HEK293 (cell line): ENCODE measurements at regions not wholly inside any gene's neighbourhood (a gene's known extent, or its start where the extent isn't known, plus 50 kb on each side); places are given as distances from the start of the nearest gene placed in this dataset.

ENCODE experiments used
- CTCF ChIA-PET: fragments of 350-600 bp; formaldehyde crosslinking; extraction: SDS; loops from one replicate; lab custom pipeline; 2021; ENCODE audit warnings: antibody characterized with exemption; lab: Yijun Ruan, JAX
- POLR2A ChIA-PET: fragments of 300-600 bp; formaldehyde crosslinking; extraction: SDS; loops from one replicate; lab custom pipeline; 2020; ENCODE audit warnings: antibody characterized with exemption, inconsistent platforms; lab: Yijun Ruan, JAX
- H3K27ac ChIP-seq: fragments of 200-500 bp; sonication (Bioruptor generic); 2 replicates; pipeline ENCODE4 v1.5.1; 2014; ENCODE audit warnings: low read depth, low read length, control low read depth, inconsistent platforms; ENCODE audit errors: extremely low read depth
- H3K36me3 ChIP-seq, 2 experiments: fragments of 200-500 bp in 1 of 2; sonication (Bioruptor generic) in 1 of 2; 1 replicate in 1 of 2; 2 replicates in 1 of 2; pipeline ENCODE4 v1.5.1; 2014 to 2017; ENCODE audit warnings: inconsistent platforms in 2 of 2, low read length in 2 of 2; ENCODE audit not compliant: control insufficient read depth in 2 of 2, insufficient read depth in 1 of 2
- H3K4me1 ChIP-seq: fragments of 200-500 bp; sonication (Bioruptor generic); 2 replicates; pipeline ENCODE4 v1.5.1; 2014; ENCODE audit warnings: mild to moderate bottlenecking, low read length, inconsistent platforms; ENCODE audit not compliant: control insufficient read depth, insufficient read depth
- H3K4me3 ChIP-seq: 2 replicates; pipeline ENCODE4 v1.5.1; 2011; ENCODE audit warnings: low read depth, mild to moderate bottlenecking, control low read depth, low read length, moderate library complexity
- H3K9me3 ChIP-seq: fragments of 200-500 bp; sonication (Bioruptor generic); 2 replicates; pipeline ENCODE4 v1.5.1; 2014; ENCODE audit warnings: low read depth, low read length, inconsistent platforms; ENCODE audit not compliant: control insufficient read depth, insufficient read depth
- FEZF1 ChIP-seq: fragments of 450-650 bp; formaldehyde crosslinking; IDR thresholded peaks from 2 replicates; pipeline ENCODE4 v1.5.1; 2016; ENCODE audit warnings: missing biosample characterization, missing genetic modification characterization
- GFI1B ChIP-seq: fragments of 450-650 bp; formaldehyde crosslinking; IDR thresholded peaks from 2 replicates; pipeline ENCODE4 v1.5.1; 2016; ENCODE audit warnings: missing biosample characterization, missing genetic modification characterization
- GLIS1 ChIP-seq: fragments of 450-650 bp; formaldehyde crosslinking; IDR thresholded peaks from 2 replicates; pipeline ENCODE4 v1.5.1; 2016; ENCODE audit warnings: missing biosample characterization, missing genetic modification characterization
- KLF10 ChIP-seq: fragments of 450-650 bp; IDR thresholded peaks from 2 replicates; pipeline ENCODE4 v1.5.1; 2018; ENCODE audit warnings: missing biosample characterization, mild to moderate bottlenecking, missing genetic modification characterization
- SALL2 ChIP-seq: fragments of 450-650 bp; formaldehyde crosslinking; IDR thresholded peaks from 2 replicates; pipeline ENCODE4 v1.5.0; 2017; ENCODE audit warnings: missing biosample characterization, mild to moderate bottlenecking, missing genetic modification characterization, borderline replicate concordance
- YY1 ChIP-seq: fragments of 450-650 bp; formaldehyde crosslinking; IDR thresholded peaks from 2 replicates; pipeline ENCODE4 v1.5.1; 2018; ENCODE audit warnings: missing biosample characterization, missing genetic modification characterization
- ZNF10 ChIP-seq: fragments of 450-650 bp; formaldehyde crosslinking; IDR thresholded peaks from 2 replicates; pipeline ENCODE4 v1.5.1; 2017; ENCODE audit warnings: missing biosample characterization, missing genetic modification characterization
- ZNF138 ChIP-seq: fragments of 450-650 bp; formaldehyde crosslinking; IDR thresholded peaks from 2 replicates; pipeline ENCODE4 v1.5.1; 2016; ENCODE audit warnings: missing biosample characterization, missing genetic modification characterization, borderline replicate concordance
- ZNF148 ChIP-seq: fragments of 450-650 bp; formaldehyde crosslinking; IDR thresholded peaks from 2 replicates; pipeline ENCODE4 v1.5.0; 2017; ENCODE audit warnings: missing biosample characterization, missing genetic modification characterization, borderline replicate concordance
- ZNF174 ChIP-seq: fragments of 450-650 bp; formaldehyde crosslinking; IDR thresholded peaks from 2 replicates; pipeline ENCODE4 v1.5.0; 2017; ENCODE audit warnings: missing biosample characterization, mild to moderate bottlenecking, missing genetic modification characterization
- ZNF211 ChIP-seq: fragments of 450-650 bp; formaldehyde crosslinking; IDR thresholded peaks from 2 replicates; pipeline ENCODE4 v1.5.1; 2016; ENCODE audit warnings: low read depth, missing biosample characterization, missing genetic modification characterization
- ZNF214 ChIP-seq: fragments of 450-650 bp; formaldehyde crosslinking; IDR thresholded peaks from 2 replicates; pipeline ENCODE4 v1.5.1; 2017; ENCODE audit warnings: missing biosample characterization, mild to moderate bottlenecking, missing genetic modification characterization, borderline replicate concordance
- ZNF292 ChIP-seq: fragments of 450-650 bp; formaldehyde crosslinking; IDR thresholded peaks from 2 replicates; pipeline ENCODE4 v1.5.1; 2016; ENCODE audit warnings: low read depth, missing biosample characterization, missing genetic modification characterization, borderline replicate concordance
- ZNF311 ChIP-seq: fragments of 450-650 bp; formaldehyde crosslinking; IDR thresholded peaks from 2 replicates; pipeline ENCODE4 v1.5.1; 2017; ENCODE audit warnings: missing biosample characterization, missing genetic modification characterization, borderline replicate concordance
- ZNF354C ChIP-seq: fragments of 450-650 bp; formaldehyde crosslinking; IDR thresholded peaks from 2 replicates; pipeline ENCODE4 v1.5.1; 2016; ENCODE audit warnings: missing biosample characterization, missing genetic modification characterization, low read depth, borderline replicate concordance
- ZNF423 ChIP-seq: fragments of 450-650 bp; formaldehyde crosslinking; IDR thresholded peaks from 2 replicates; pipeline ENCODE4 v1.5.1; 2016; ENCODE audit warnings: missing biosample characterization, missing genetic modification characterization
- ZNF544 ChIP-seq: fragments of 450-650 bp; formaldehyde crosslinking; IDR thresholded peaks from 2 replicates; pipeline ENCODE4 v1.5.0; 2017; ENCODE audit warnings: missing biosample characterization, missing genetic modification characterization
- ZNF555 ChIP-seq: fragments of 450-650 bp; formaldehyde crosslinking; conservative IDR thresholded peaks from 2 replicates; pipeline ENCODE4 v1.5.1; 2017; ENCODE audit warnings: missing biosample characterization, mild to moderate bottlenecking, missing genetic modification characterization, inconsistent platforms
- ZNF580 ChIP-seq: fragments of 450-650 bp; formaldehyde crosslinking; IDR thresholded peaks from 2 replicates; pipeline ENCODE4 v1.5.1; 2016; ENCODE audit warnings: missing biosample characterization, missing genetic modification characterization
- ZNF621 ChIP-seq: fragments of 450-650 bp; formaldehyde crosslinking; IDR thresholded peaks from 2 replicates; pipeline ENCODE4 v1.5.1; 2017; ENCODE audit warnings: missing biosample characterization, missing genetic modification characterization
- ZNF624 ChIP-seq: fragments of 450-650 bp; formaldehyde crosslinking; IDR thresholded peaks from 2 replicates; pipeline ENCODE4 v1.5.1; 2017; ENCODE audit warnings: missing biosample characterization, missing genetic modification characterization
- ZNF692 ChIP-seq: fragments of 450-650 bp; formaldehyde crosslinking; IDR thresholded peaks from 2 replicates; pipeline ENCODE4 v1.5.1; 2016; ENCODE audit warnings: missing biosample characterization, missing genetic modification characterization
- ZNF777 ChIP-seq: fragments of 450-650 bp; formaldehyde crosslinking; IDR thresholded peaks from 2 replicates; pipeline ENCODE4 v1.5.1; 2017; ENCODE audit warnings: missing biosample characterization, missing genetic modification characterization, borderline replicate concordance
- ZSCAN30 ChIP-seq: fragments of 450-650 bp; IDR thresholded peaks from 2 replicates; pipeline ENCODE4 v1.5.1; 2018; ENCODE audit warnings: missing biosample characterization, mild to moderate bottlenecking, missing genetic modification characterization, moderate library complexity
- TF ChIP-seq, protein P1 (sequence below): fragments of 450-650 bp; formaldehyde crosslinking; IDR thresholded peaks from 2 replicates; pipeline ENCODE4 v1.5.1; 2016; ENCODE audit warnings: missing biosample characterization, missing genetic modification characterization, borderline replicate concordance
- TF ChIP-seq, protein P2 (sequence below): fragments of 450-650 bp; formaldehyde crosslinking; IDR thresholded peaks from 2 replicates; pipeline ENCODE4 v1.5.1; 2017; ENCODE audit warnings: missing biosample characterization, missing genetic modification characterization
- TF ChIP-seq, protein P3 (sequence below): fragments of 450-650 bp; formaldehyde crosslinking; IDR thresholded peaks from 2 replicates; pipeline ENCODE4 v1.5.1; 2016; ENCODE audit warnings: missing biosample characterization, missing genetic modification characterization

DNA sequence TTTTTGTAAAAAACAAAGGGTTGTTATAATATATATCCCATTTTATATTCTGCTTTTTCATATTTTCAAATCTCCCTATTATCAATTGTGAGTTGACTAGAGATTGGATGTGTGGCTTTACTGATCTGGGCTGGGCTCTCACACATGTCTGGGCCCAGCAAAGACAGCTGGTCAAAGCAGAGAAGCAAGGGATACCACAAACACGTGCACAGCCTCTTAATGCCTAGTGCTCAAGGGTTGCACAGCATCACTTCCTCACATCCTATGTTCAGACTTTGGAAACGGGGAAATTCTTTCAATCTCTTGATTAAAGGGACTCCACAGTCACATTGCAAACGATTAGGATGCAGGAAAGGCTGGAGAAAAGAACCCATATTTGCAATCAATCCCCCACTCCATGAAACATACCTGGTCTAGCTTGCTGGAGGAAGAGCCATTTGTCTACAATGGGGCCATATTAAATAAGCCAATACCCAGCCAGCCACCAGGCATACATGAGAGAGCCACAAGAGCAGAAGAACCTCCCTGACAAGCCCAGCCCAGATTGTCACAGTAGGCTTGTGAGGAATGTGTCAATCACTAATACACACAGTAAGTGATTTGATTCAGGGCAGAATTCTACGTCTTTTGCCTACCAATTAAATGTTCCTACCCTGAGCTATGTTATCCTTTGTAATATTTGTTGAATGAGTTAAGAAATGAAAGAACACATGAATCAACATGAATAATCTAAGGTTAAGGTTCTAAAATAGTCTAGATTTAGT, 431.2 kb downstream of the TNS3 start:
- CTCF ChIA-PET = interaction anchor here (0.6 kb wide), 1 partner anchor 1095 kb away, joined by 3 read pairs; no protein-coding TSS in a partner anchor

GRCh38 chr7:47149971-47150370, 431.9 kb downstream of the TNS3 start:
- ChIA-PET POLR2A (interaction anchor here (0.6 kb wide), 1 partner anchor 41 kb away, joined by 5 read pairs; no protein-coding TSS in a partner anchor), CTCF (interaction anchor here (0.6 kb wide), 1 partner anchor 1094 kb away, joined by 3 read pairs; no protein-coding TSS in a partner anchor)
- Histone ChIP-seq H3K36me3 (no peaks in the 10 kb centered on the region), H3K4me3 (no peak overlapping the region), H3K27ac (no peak overlapping the region), H3K4me1 (no peaks in the 10 kb centered on the region), H3K9me3 (no peaks in the 10 kb centered on the region)
- TF ChIP-seq SALL2 (no peak), ZNF692 (tag by site-specific recombination) (no peak), ZNF777 (tag by site-specific recombination) (no peak), ZNF174 (tag by site-specific recombination) (no peak), ZNF624 (tag by site-specific recombination) (no peak), ZNF138 (tag by site-specific recombination) (no peak), ZSCAN30 (tag by site-specific recombination) (no peak), ZNF423 (tag by site-specific recombination) (no peak), ZNF311 (tag by site-specific recombination) (no peak)
- TF ChIP-seq, protein P1, sequence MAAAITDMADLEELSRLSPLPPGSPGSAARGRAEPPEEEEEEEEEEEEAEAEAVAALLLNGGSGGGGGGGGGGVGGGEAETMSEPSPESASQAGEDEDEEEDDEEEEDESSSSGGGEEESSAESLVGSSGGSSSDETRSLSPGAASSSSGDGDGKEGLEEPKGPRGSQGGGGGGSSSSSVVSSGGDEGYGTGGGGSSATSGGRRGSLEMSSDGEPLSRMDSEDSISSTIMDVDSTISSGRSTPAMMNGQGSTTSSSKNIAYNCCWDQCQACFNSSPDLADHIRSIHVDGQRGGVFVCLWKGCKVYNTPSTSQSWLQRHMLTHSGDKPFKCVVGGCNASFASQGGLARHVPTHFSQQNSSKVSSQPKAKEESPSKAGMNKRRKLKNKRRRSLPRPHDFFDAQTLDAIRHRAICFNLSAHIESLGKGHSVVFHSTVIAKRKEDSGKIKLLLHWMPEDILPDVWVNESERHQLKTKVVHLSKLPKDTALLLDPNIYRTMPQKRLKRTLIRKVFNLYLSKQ (tag by site-specific recombination) = no peak
- TF ChIP-seq, protein P2, sequence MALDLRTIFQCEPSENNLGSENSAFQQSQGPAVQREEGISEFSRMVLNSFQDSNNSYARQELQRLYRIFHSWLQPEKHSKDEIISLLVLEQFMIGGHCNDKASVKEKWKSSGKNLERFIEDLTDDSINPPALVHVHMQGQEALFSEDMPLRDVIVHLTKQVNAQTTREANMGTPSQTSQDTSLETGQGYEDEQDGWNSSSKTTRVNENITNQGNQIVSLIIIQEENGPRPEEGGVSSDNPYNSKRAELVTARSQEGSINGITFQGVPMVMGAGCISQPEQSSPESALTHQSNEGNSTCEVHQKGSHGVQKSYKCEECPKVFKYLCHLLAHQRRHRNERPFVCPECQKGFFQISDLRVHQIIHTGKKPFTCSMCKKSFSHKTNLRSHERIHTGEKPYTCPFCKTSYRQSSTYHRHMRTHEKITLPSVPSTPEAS (tag by site-specific recombination) = no peak

More for the DNA sequence above, 431.2 kb downstream of the TNS3 start:
- H3K27ac ChIP-seq = no peak overlapping the region
- TF ChIP-seq ZNF211 (no peak), ZNF621 (tag by site-specific recombination) (no peak), FEZF1 (no peak), ZNF544 (tag by site-specific recombination) (no peak), YY1 (tag by site-specific recombination) (no peak), ZNF354C (tag by site-specific recombination) (no peak), ZNF148 (no peak), ZNF10 (tag by site-specific recombination) (no peak), KLF10 (tag by site-specific recombination) (no peak), ZNF555 (no peak), GFI1B (tag by site-specific recombination) (no peak), GLIS1 (no peak), ZNF292 (tag by site-specific recombination) (no peak), ZNF580 (no peak), ZNF214 (no peak)
- TF ChIP-seq, protein P3, sequence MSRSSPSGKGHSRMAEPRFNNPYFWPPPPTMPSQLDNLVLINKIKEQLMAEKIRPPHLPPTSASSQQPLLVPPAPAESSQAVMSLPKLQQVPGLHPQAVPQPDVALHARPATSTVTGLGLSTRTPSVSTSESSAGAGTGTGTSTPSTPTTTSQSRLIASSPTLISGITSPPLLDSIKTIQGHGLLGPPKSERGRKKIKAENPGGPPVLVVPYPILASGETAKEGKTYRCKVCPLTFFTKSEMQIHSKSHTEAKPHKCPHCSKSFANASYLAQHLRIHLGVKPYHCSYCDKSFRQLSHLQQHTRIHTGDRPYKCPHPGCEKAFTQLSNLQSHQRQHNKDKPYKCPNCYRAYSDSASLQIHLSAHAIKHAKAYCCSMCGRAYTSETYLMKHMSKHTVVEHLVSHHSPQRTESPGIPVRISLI = no peak
- TF ChIP-seq, protein P1 (tag by site-specific recombination) = no peak
- H3K9me3 ChIP-seq = no peaks in the 10 kb centered on the region
- no peaks in the 10 kb centered on the region for H3K4me1 ChIP-seq
- no peaks in the 10 kb centered on the region for H3K36me3 ChIP-seq
- no peak overlapping the region for H3K4me3 ChIP-seq
- POLR2A ChIA-PET = interaction anchor here (0.6 kb wide), 1 partner anchor 41 kb away, joined by 5 read pairs; no protein-coding TSS in a partner anchor
